ENCODE measurements at regions not wholly inside any gene's neighbourhood (a gene's known extent, or its start where the extent isn't known, plus 50 kb on each side); places are given as distances from the start of the nearest gene placed in this dataset.

GRCh38 chr4:24674279-24674678 lies 89.9 kb upstream of the DHX15 start:
- WGBS, 2 experiments (ENCODE audit: extremely low coverage in 2 of 2, insufficient read length in 1 of 2): no CpG with 5 or more reads among the region's 2 CpGs
- no peaks in the 10 kb centered on the region for H3K79me1 ChIP-seq (ENCODE audit: low read depth in 1 of 2, low read length in 2 of 2)
- H3K9ac ChIP-seq (ENCODE audit: low read depth, low read length): no peak overlapping the region
- H4K20me1 ChIP-seq (ENCODE audit: insufficient read depth, low read length): no peaks in the 10 kb centered on the region
- in situ Hi-C loops (cut with MboI; ENCODE audit: low sequenced_read_pairs): no loop called here
- ATAC-seq (ENCODE audit: low read depth): no peak
- H3K56ac ChIP-seq (ENCODE audit: extremely low read depth, insufficient read depth, low read length): no peak overlapping the region
- no peak overlapping the region for H3K4me2 ChIP-seq (ENCODE audit: low read depth, low read length)
- no peak overlapping the region for H4K8ac ChIP-seq (ENCODE audit: low read depth in 2 of 2, low read length in 2 of 2)
- no peak overlapping the region for H4K91ac ChIP-seq (ENCODE audit: insufficient read depth, low read depth, low read length)
- no peak overlapping the region for H2AK9ac ChIP-seq (replicated peaks; ENCODE audit: low read depth, low read length, poor library complexity)
- intact Hi-C loops (cut with micrococcal nuclease): no loop called here
- no peak overlapping the region for H2BK15ac ChIP-seq (ENCODE audit: low read depth, low read length)
- no TSS peak for BruUV-seq (replicated peaks)
- no peak overlapping the region for H3K4me3 ChIP-seq (ENCODE audit: insufficient read depth, low read depth, low read length)
- no peak overlapping the region for H3K18ac ChIP-seq (ENCODE audit: low read depth, low read length)
- no peak overlapping the region for H4K5ac ChIP-seq (ENCODE audit: low read depth, low read length)
- H3K14ac ChIP-seq (replicated peaks; ENCODE audit: low read depth, low read length): no peak overlapping the region
- H3K4ac ChIP-seq (ENCODE audit: low read depth, low read length): no peak overlapping the region
- DNase-seq: no peak
- ChIA-PET POLR2A (ENCODE audit: unreplicated experiment) (no interaction called here), CTCF (interaction anchor here (0.6 kb wide), 1 partner anchor 23 kb away, joined by 4 read pairs; no protein-coding TSS in a partner anchor)
- H3K23ac ChIP-seq (ENCODE audit: low read depth, low read length): no peak overlapping the region
- H2BK20ac ChIP-seq (ENCODE audit: low read depth, low read length): no peak overlapping the region
- H2BK120ac ChIP-seq (ENCODE audit: low read depth, low read length): no peak overlapping the region
- no peak overlapping the region for H2BK5ac ChIP-seq (ENCODE audit: low read depth, low read length, poor library complexity, severe bottlenecking)
- H2AK5ac ChIP-seq (ENCODE audit: low read depth, low read length): no peak overlapping the region
- H3K36me3 ChIP-seq (ENCODE audit: control insufficient read depth, insufficient read depth, low read length): no peaks in the 10 kb centered on the region
- peaks cover 4% of the 10 kb centered on the region; the same call in 1 of the 2 replicates for H3K9me3 ChIP-seq (ENCODE audit: control insufficient read depth, insufficient read depth, low read length)
- TF ChIP-seq ELK1 (IDR thresholded peaks at IDR 0.05; ENCODE audit: borderline replicate concordance, low read depth, low read length) (no peak), FOS (IDR thresholded peaks at IDR 0.05; ENCODE audit: low read depth, low read length) (no peak), MAFK (IDR thresholded peaks at IDR 0.05; ENCODE audit: low read depth, low read length) (no peak), BHLHE40 (IDR thresholded peaks at IDR 0.05; ENCODE audit: low read depth, low read length) (no peak), RFX5 (IDR thresholded peaks at IDR 0.05; ENCODE audit: low read depth, low read length) (no peak), RAD21 (IDR thresholded peaks at IDR 0.05; ENCODE audit: low read length) (no peak)
- no peaks in the 10 kb centered on the region for H3K4me1 ChIP-seq (ENCODE audit: control insufficient read depth, insufficient read depth, low read length)
- H3K27ac ChIP-seq (ENCODE audit: insufficient read depth, low read length): no peak overlapping the region
- H3K27me3 ChIP-seq (ENCODE audit: control insufficient read depth, insufficient read depth, low read length): peaks cover 24% of the 10 kb centered on the region
- H2AFZ ChIP-seq (replicated peaks; ENCODE audit: low read length, poor library complexity): no peak overlapping the region
- dilution Hi-C loops (cut with HindIII; ENCODE audit: low sequenced_read_pairs, unreplicated experiment): no loop called here
- no peaks in the 10 kb centered on the region for H3K9me1 ChIP-seq (ENCODE audit: insufficient read depth, low read length)

Data from IMR-90 (cell line).